SU-DHL-6 (cell line): ENCODE measurements at regions not wholly inside any gene's neighbourhood (a gene's known extent, or its start where the extent isn't known, plus 50 kb on each side); places are given as distances from the start of the nearest gene placed in this dataset.

ENCODE experiments used
- H2AFZ ChIP-seq: fragments of 200-600 bp; sonication (generic); 2 replicates; pipeline ENCODE4 v1.6.1; 2014; ENCODE audit warnings: low read depth, mild to moderate bottlenecking, moderate library complexity, mixed read lengths, antibody characterized with exemption, low read length; ENCODE audit not compliant: severe bottlenecking
- H3F3A ChIP-seq: fragments of 200-600 bp; shearing (Covaris generic); 2 replicates; pipeline ENCODE4 v1.6.0; 2016; ENCODE audit warnings: antibody characterized with exemption, mild to moderate bottlenecking; ENCODE audit not compliant: insufficient read depth
- H3K27ac ChIP-seq: fragments of 200-600 bp; sonication (generic); 2 replicates; pipeline ENCODE4 v1.5.1; 2016; ENCODE audit warnings: low read depth, mild to moderate bottlenecking, low read length, moderate library complexity, mixed read lengths
- H3K27me3 ChIP-seq: fragments of 200-600 bp; sonication (generic), shearing (Covaris generic); 2 replicates; pipeline ENCODE4 v1.6.0; 2014; ENCODE audit warnings: mild to moderate bottlenecking, low read length
- H3K36me3 ChIP-seq: fragments of 200-600 bp; sonication (generic); 2 replicates; pipeline ENCODE4 v1.6.1; 2014; ENCODE audit warnings: mild to moderate bottlenecking, low read length, mixed read lengths
- H3K4me2 ChIP-seq: fragments of 300-600, 200-600 bp; shearing (Covaris generic), sonication (generic); 2 replicates; pipeline ENCODE4 v1.6.0; 2014; ENCODE audit warnings: low read length, low read depth, mild to moderate bottlenecking; ENCODE audit not compliant: poor library complexity, severe bottlenecking
- H3K4me3 ChIP-seq: fragments of 200-600 bp; sonication (generic); 2 replicates; pipeline ENCODE4 v1.5.1; 2014; ENCODE audit warnings: antibody characterized with exemption, low read length, mild to moderate bottlenecking, mixed read lengths; ENCODE audit not compliant: insufficient read depth, poor library complexity, severe bottlenecking
- H3K79me2 ChIP-seq: fragments of 200-600 bp; sonication (generic); 2 replicates; pipeline ENCODE4 v1.6.1; 2014; ENCODE audit warnings: mild to moderate bottlenecking, low read length, moderate library complexity; ENCODE audit not compliant: insufficient read depth
- H3K9ac ChIP-seq: fragments of 200-600 bp; sonication (generic); 2 replicates; pipeline ENCODE4 v1.7.0; 2014; ENCODE audit warnings: mild to moderate bottlenecking, low read length
- H3K9me2 ChIP-seq: fragments of 200-600 bp; sonication (generic); replicated peaks from 2 replicates; pipeline ENCODE4 v1.6.1; 2014; ENCODE audit warnings: low read length; ENCODE audit not compliant: insufficient read depth
- H3K9me3 ChIP-seq: fragments of 200-600 bp; sonication (generic); 2 replicates; pipeline ENCODE4 v1.6.1; 2014; ENCODE audit warnings: low read length, mixed read lengths; ENCODE audit not compliant: insufficient read depth
- H4K20me1 ChIP-seq: fragments of 200-600 bp; sonication (generic); 2 replicates; pipeline ENCODE4 v1.6.1; 2014; ENCODE audit warnings: low read depth, mild to moderate bottlenecking, antibody characterized with exemption, low read length, moderate library complexity, mixed read lengths
- CTCF ChIP-seq: fragments of 200-600 bp; sonication (generic); IDR thresholded peaks from one replicate; pipeline ENCODE4 v1.5.1; 2017; ENCODE audit warnings: antibody characterized with exemption, mild to moderate bottlenecking, low read length, moderate library complexity; ENCODE audit not compliant: insufficient read depth, poor library complexity, severe bottlenecking
- EZH2phosphoT487 ChIP-seq: fragments of 200-600 bp; sonication (generic), shearing (Covaris generic); conservative IDR thresholded peaks from 2 replicates; pipeline ENCODE4 v1.6.1; 2018; ENCODE audit warnings: mild to moderate bottlenecking, antibody characterized with exemption, low read length, moderate library complexity, mixed read lengths

- H3K27ac ChIP-seq: no peak overlapping the region
- H3F3A ChIP-seq: no peaks in the 10 kb centered on the region
Observed at GRCh38 chr1:191086910-191087309, 609.2 kb upstream of the BRINP3 start.

GRCh38 chr1:191096405-191096804, 618.7 kb upstream of the BRINP3 start:
- no peak for TF ChIP-seq EZH2phosphoT487
- TF ChIP-seq CTCF: no peak

More at GRCh38 chr1:191086910-191087309, 609.2 kb upstream of the BRINP3 start:
- no peak for TF ChIP-seq CTCF
- no peak for TF ChIP-seq EZH2phosphoT487
- no peak overlapping the region for H2AFZ ChIP-seq
- no peaks in the 10 kb centered on the region for H3K9me2 ChIP-seq
- no peaks in the 10 kb centered on the region for H3K27me3 ChIP-seq
- no peak overlapping the region for H3K4me2 ChIP-seq
- H4K20me1 ChIP-seq: no peaks in the 10 kb centered on the region
- no peaks in the 10 kb centered on the region for H3K79me2 ChIP-seq
- no peaks in the 10 kb centered on the region for H3K36me3 ChIP-seq
- H3K9ac ChIP-seq: no peak overlapping the region
- no peaks in the 10 kb centered on the region for H3K9me3 ChIP-seq
- no peak overlapping the region for H3K4me3 ChIP-seq

GRCh38 chr1:191099696-191100095, 622.0 kb upstream of the BRINP3 start:
- Histone ChIP-seq H3F3A (no peaks in the 10 kb centered on the region), H3K36me3 (no peaks in the 10 kb centered on the region), H3K4me3 (no peak overlapping the region), H3K4me2 (no peak overlapping the region), H3K9ac (no peak overlapping the region), H3K9me3 (no peaks in the 10 kb centered on the region), H4K20me1 (no peaks in the 10 kb centered on the region), H2AFZ (peak overlapping the region; percentile 85), H3K9me2 (no peaks in the 10 kb centered on the region), H3K79me2 (no peaks in the 10 kb centered on the region), H3K27ac (no peak overlapping the region), H3K27me3 (no peaks in the 10 kb centered on the region)
- TF ChIP-seq EZH2phosphoT487: no peak
- TF ChIP-seq CTCF: no peak

More at GRCh38 chr1:191096405-191096804, 618.7 kb upstream of the BRINP3 start:
- Histone ChIP-seq H3K36me3 (no peaks in the 10 kb centered on the region), H3K27me3 (no peaks in the 10 kb centered on the region), H3K9ac (no peak overlapping the region), H3K4me3 (no peak overlapping the region), H4K20me1 (no peaks in the 10 kb centered on the region), H3K9me3 (no peaks in the 10 kb centered on the region), H3K9me2 (no peaks in the 10 kb centered on the region), H3K27ac (no peak overlapping the region), H2AFZ (no peak overlapping the region), H3K4me2 (no peak overlapping the region), H3K79me2 (no peaks in the 10 kb centered on the region), H3F3A (no peaks in the 10 kb centered on the region)
